HG02981 (cell line): ENCODE measurements at regions not wholly inside any gene's neighbourhood (a gene's known extent, or its start where the extent isn't known, plus 50 kb on each side); places are given as distances from the start of the nearest gene placed in this dataset.

Experiments
- ATAC-seq: cut with Tn5 transposase; IDR thresholded peaks from one replicate; pipeline ENCODE4 v1.9.1; 2021; ENCODE audit warnings: mild to moderate bottlenecking, moderate library complexity; ENCODE audit not compliant: unreplicated experiment

DNA sequence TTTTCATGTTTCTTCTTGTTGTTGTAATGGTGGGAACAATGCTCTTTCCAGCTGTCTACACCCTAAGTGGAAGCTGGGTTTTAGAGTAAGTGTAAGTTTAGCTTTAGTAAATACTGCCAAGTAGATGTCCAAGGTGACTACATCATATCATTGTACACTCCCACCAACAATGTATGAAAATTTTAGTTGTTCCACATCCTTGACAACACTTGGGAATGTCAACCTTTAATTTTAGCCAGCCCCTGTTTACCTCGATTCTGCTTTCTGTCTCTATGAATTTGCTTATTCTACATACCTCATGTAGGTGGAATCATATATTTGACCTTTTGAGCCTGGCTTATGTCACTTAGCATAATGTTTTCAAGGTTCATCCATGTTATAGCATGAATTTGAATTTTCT, 93.0 kb downstream of the MTPAP start:
- no peak for ATAC-seq

- no peak for ATAC-seq
Measured at GRCh38 chr10:30254926-30255325, 94.2 kb downstream of the MTPAP start.

- ATAC-seq = no peak
Measured at GRCh38 chr10:30248728-30249127, 100.3 kb downstream of the MTPAP start.

DNA sequence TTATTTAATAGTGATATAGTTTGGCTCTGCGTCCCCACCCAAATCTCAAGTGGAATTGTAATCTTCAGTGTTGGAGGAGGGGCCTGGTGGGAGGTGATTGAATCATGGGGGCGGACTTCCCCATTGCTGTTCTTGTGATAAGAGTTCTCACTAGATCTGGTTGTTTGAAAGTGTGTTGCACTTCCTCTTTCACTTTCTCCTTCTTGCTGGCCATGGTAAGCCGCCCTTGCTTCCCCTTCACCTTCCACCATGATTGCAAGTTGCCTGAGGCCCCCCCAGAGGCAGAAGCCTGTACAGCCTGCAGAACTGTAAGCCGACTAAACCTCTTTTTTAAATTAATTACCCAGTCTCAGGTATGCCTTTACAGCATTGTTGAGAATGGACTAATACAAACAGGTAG, 101.4 kb downstream of the MTPAP start:
- ATAC-seq = no peak

GRCh38 chr10:30241422-30242110, 107.5 kb downstream of the MTPAP start:
- ATAC-seq = no peak

GRCh38 chr10:30238836-30239235, 110.2 kb downstream of the MTPAP start:
- no peak for ATAC-seq

- ATAC-seq = no peak
Measured at GRCh38 chr10:30233186-30233959, 115.7 kb downstream of the MTPAP start.

DNA sequence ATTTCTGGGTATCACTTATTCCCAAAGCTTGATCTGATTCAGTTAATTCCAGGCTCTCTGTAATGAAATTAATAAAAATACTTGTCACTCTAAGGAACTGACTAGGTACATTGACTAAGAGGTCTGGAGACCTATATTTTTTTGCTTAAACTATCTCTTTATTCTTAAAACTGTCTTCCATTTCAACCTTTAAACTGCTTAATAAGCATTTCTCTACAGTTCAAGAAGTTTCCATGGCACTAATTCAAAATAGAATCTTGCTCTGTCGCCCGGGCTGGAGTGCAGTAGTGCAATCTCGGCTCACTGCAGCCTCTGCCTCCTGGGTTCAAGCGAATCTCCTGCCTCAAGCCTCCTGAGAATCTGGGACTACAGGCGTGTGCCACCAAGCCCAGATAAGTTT, 117.4 kb downstream of the MTPAP start:
- ATAC-seq = no peak

DNA sequence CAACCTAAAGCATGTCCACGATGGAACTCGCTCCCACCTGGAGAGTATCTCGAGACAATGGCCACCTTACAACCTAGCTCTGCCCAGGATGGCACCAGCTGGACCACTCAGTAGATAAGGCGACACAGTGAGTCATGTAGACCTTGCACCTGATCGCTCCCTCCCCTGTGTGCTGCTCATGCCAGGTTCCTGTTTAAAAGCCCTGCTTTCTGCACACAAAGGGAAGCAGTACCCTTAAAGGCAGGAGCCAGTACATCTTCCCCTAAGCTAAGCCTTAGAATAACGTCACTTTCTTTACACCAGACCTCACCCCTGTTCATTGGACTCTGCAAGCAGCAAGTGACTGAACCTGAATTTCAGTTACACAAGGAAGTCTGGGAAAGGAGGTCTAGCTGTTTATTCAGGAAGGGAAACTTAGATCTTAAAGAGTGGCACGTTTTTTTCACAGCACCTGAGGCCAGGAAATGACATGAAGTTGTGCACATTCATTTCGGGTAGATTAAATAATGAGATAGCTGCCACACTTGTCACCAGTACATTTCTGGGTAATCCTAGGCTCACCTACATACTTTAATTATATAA, 117.9 kb downstream of the MTPAP start:
- no peak for ATAC-seq

DNA sequence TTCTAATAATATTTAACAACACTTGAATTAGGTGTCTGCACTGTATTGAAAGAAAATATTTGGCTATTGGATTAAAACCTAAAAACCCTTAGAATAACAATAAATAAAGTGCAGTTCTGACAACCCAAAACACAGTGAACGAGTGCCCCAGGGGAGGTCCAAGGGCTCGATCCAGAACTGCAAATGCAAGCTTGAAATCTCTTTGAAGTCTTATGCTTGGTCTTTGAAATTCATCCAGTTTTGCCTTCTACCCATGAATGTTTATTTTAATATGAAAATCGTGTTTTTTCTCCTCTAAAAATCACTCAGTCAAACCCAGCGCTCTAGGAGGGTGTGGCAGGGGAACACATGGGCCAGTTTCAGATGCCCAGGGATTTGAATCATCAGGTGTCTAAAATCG, 119.5 kb downstream of the MTPAP start:
- ATAC-seq = no peak

- ATAC-seq = no peak
Measured at GRCh38 chr10:30228417-30229036, 120.6 kb downstream of the MTPAP start.

DNA sequence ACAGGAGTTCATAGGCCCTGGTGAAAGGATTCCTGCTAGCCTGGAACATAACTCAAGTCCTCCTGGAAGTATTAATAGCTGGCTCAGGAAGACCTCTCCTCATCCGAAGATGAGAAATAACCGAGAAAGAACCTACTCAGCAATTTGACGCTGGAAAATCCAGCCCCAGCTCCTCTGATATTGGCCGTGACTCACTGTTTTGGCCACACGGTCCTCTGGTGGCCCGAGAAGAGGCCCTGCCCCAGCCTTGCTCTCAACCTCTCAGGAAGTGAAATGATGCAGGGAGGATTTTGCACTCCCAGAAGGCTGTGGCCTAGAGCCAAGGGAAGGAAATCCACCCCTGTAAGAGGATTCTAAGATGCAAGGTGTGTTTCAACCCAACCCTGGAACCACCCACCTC, 121.6 kb downstream of the MTPAP start:
- ATAC-seq = no peak

- ATAC-seq = no peak
Measured at GRCh38 chr10:30219971-30220751, 128.9 kb downstream of the MTPAP start.

- no peak for ATAC-seq
Measured at GRCh38 chr10:30216821-30217220, 132.3 kb downstream of the MTPAP start.

GRCh38 chr10:30215623-30216022, 133.5 kb downstream of the MTPAP start:
- no peak for ATAC-seq

DNA sequence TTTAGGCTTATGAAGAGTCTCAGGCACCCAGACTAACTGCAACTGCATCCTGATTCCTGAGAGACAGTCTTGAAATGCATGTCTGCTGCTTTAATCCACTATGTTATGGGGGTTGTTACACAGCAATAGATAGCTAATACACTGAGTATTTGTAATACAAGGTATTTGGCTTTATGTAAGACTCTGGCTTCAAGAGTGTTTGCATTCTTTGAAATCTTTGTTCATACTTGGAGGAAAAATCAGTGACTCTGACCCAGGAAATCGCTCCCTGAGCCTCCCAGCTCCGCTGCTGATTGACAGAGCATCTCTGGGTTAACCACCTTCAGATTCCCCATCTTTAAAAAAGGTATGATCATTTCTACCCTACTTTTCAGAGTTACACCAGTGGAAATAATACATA, 133.9 kb downstream of the MTPAP start:
- ATAC-seq = no peak

- no peak for ATAC-seq
Measured at GRCh38 chr10:30210296-30210695, 138.8 kb downstream of the MTPAP start.

GRCh38 chr10:30208330-30208729, 140.7 kb downstream of the MTPAP start:
- ATAC-seq = no peak

- ATAC-seq = no peak
Measured at GRCh38 chr10:30207485-30208052, 141.5 kb downstream of the MTPAP start.

GRCh38 chr10:30200017-30200415, 140.6 kb upstream of the JCAD start:
- ATAC-seq = no peak
